ENCODE measurements at regions not wholly inside any gene's neighbourhood (a gene's known extent, or its start where the extent isn't known, plus 50 kb on each side); places are given as distances from the start of the nearest gene placed in this dataset.

- no peak for ATAC-seq (ENCODE audit: insufficient number of reproducible peaks, low FRiP score, low read depth)
- no peak for DNase-seq (ENCODE audit: low spot score)
Measured at GRCh38 chr6:85383042-85383441, 66.8 kb upstream of the NT5E start.

GRCh38 chr6:85382541-85382940, 67.3 kb upstream of the NT5E start:
- no peak for DNase-seq (ENCODE audit: low spot score)
- no peak for TF ChIP-seq CTCF (IDR thresholded peaks at IDR 0.05)
- no peaks in the 10 kb centered on the region for H3K36me3 ChIP-seq
- H3K4me1 ChIP-seq (ENCODE audit: control insufficient read depth in 1 of 2, low read depth in 2 of 2), result no peaks in the 10 kb centered on the region
- no peak overlapping the region for H3K4me3 ChIP-seq
- no peaks in the 10 kb centered on the region for H3K27me3 ChIP-seq (replicated peaks; ENCODE audit: insufficient read depth)
- no peak overlapping the region for H3K27ac ChIP-seq
- no peaks in the 10 kb centered on the region for H3K9me3 ChIP-seq
- ATAC-seq (ENCODE audit: insufficient number of reproducible peaks, low FRiP score, low read depth), result no peak

More at GRCh38 chr6:85383042-85383441, 66.8 kb upstream of the NT5E start:
- H3K36me3 ChIP-seq, result no peaks in the 10 kb centered on the region
- no peaks in the 10 kb centered on the region for H3K27me3 ChIP-seq (replicated peaks; ENCODE audit: insufficient read depth)
- no peak overlapping the region for H3K4me3 ChIP-seq
- H3K9me3 ChIP-seq, result no peaks in the 10 kb centered on the region
- TF ChIP-seq CTCF (IDR thresholded peaks at IDR 0.05), result no peak
- no peak overlapping the region for H3K27ac ChIP-seq
- H3K4me1 ChIP-seq (ENCODE audit: control insufficient read depth in 1 of 2, low read depth in 2 of 2), result no peaks in the 10 kb centered on the region

- Histone ChIP-seq H3K4me3 (no peak overlapping the region), H3K9me3 (no peaks in the 10 kb centered on the region), H3K4me1 (ENCODE audit: control insufficient read depth in 1 of 2, low read depth in 2 of 2) (no peaks in the 10 kb centered on the region), H3K36me3 (no peaks in the 10 kb centered on the region), H3K27me3 (replicated peaks; ENCODE audit: insufficient read depth) (no peaks in the 10 kb centered on the region), H3K27ac (no peak overlapping the region)
- no peak for ATAC-seq (ENCODE audit: insufficient number of reproducible peaks, low FRiP score, low read depth)
- no peak for TF ChIP-seq CTCF (IDR thresholded peaks at IDR 0.05)
- no peak for DNase-seq (ENCODE audit: low spot score)
Measured at GRCh38 chr6:85372915-85373270, 77.0 kb upstream of the NT5E start.

- no peak for ATAC-seq (ENCODE audit: insufficient number of reproducible peaks, low FRiP score, low read depth)
- H3K9me3 ChIP-seq, result no peaks in the 10 kb centered on the region
Measured at GRCh38 chr6:85372188-85372914, 77.5 kb upstream of the NT5E start.

GRCh38 chr6:85368631-85369030, 81.3 kb upstream of the NT5E start:
- DNase-seq (ENCODE audit: low spot score) (no peak), ATAC-seq (ENCODE audit: insufficient number of reproducible peaks, low FRiP score, low read depth) (no peak)
- no peak for TF ChIP-seq CTCF (IDR thresholded peaks at IDR 0.05)
- Histone ChIP-seq H3K36me3 (no peaks in the 10 kb centered on the region), H3K27ac (no peak overlapping the region), H3K4me3 (no peak overlapping the region), H3K27me3 (replicated peaks; ENCODE audit: insufficient read depth) (no peaks in the 10 kb centered on the region), H3K4me1 (ENCODE audit: control insufficient read depth in 1 of 2, low read depth in 2 of 2) (no peaks in the 10 kb centered on the region), H3K9me3 (no peaks in the 10 kb centered on the region)

More at GRCh38 chr6:85372188-85372914, 77.5 kb upstream of the NT5E start:
- no peak for DNase-seq (ENCODE audit: low spot score)
- Histone ChIP-seq H3K4me1 (ENCODE audit: control insufficient read depth in 1 of 2, low read depth in 2 of 2) (no peaks in the 10 kb centered on the region), H3K4me3 (no peak overlapping the region), H3K27me3 (replicated peaks; ENCODE audit: insufficient read depth) (no peaks in the 10 kb centered on the region), H3K36me3 (no peaks in the 10 kb centered on the region), H3K27ac (no peak overlapping the region)
- no peak for TF ChIP-seq CTCF (IDR thresholded peaks at IDR 0.05)

All from thoracic aorta (tissue), 2 donors.